ENCODE measurements at regions not wholly inside any gene's neighbourhood (a gene's known extent, or its start where the extent isn't known, plus 50 kb on each side); places are given as distances from the start of the nearest gene placed in this dataset.

GRCh38 chr3:153897025-153897723 lies 224.0 kb upstream of the ARHGEF26 start:
- dilution Hi-C loops (cut with MboI; ENCODE audit: extremely low pct_ligation_motif_present, low sequenced_read_pairs): no loop called here
- no peak for TF ChIP-seq CTCF (optimal IDR thresholded peaks at IDR 0.05 in 1 of 3, IDR thresholded peaks at IDR 0.05 in 1 of 3, conservative IDR thresholded peaks at IDR 0.05 in 1 of 3; ENCODE audit: extremely low read depth in 1 of 3, insufficient read depth in 2 of 3, low read length in 3 of 3)
- TF ChIP-seq EZH2 (IDR thresholded peaks at IDR 0.05; ENCODE audit: low read length): no peak
- Histone ChIP-seq H3K4me2 (ENCODE audit: control insufficient read depth, extremely low read depth, insufficient read depth, low read depth, low read length) (no peak overlapping the region), H3K79me2 (ENCODE audit: control insufficient read depth, insufficient read depth, low read length) (no peaks in the 10 kb centered on the region), H3K9ac (ENCODE audit: control insufficient read depth, extremely low read depth, insufficient read depth, low read length) (no peak overlapping the region), H3K9me1 (ENCODE audit: control insufficient read depth, extremely low read depth, insufficient read depth, low read length) (no peaks in the 10 kb centered on the region), H3K9me3 (ENCODE audit: control insufficient read depth, low read depth, low read length) (no peaks in the 10 kb centered on the region), H3K27ac (ENCODE audit: control insufficient read depth, insufficient read depth, low read length) (no peak overlapping the region), H3K36me3 (ENCODE audit: control insufficient read depth in 2 of 2, extremely low read depth in 1 of 2, insufficient read depth in 2 of 2, low read length in 2 of 2) (no peaks in the 10 kb centered on the region), H3K4me3 (ENCODE audit: control insufficient read depth in 2 of 3, extremely low read depth in 1 of 3, insufficient read depth in 2 of 3, low read depth in 1 of 3, low read length in 3 of 3) (no peak overlapping the region), H4K20me1 (ENCODE audit: control insufficient read depth, extremely low read depth, insufficient read depth, low read length) (no peaks in the 10 kb centered on the region), H2AFZ (ENCODE audit: control insufficient read depth, low read length) (no peak overlapping the region), H3K4me1 (ENCODE audit: control insufficient read depth, extremely low read depth, insufficient read depth, low read length) (no peaks in the 10 kb centered on the region), H3K27me3 (ENCODE audit: control insufficient read depth, extremely low read depth, insufficient read depth, low read length) (no peaks in the 10 kb centered on the region)
- FAIRE-seq (no peak), DNase-seq (ENCODE audit: low read depth, low spot score) (no peak)

- FAIRE-seq: no peak
- DNase-seq (ENCODE audit: low read depth, low spot score): no peak
- no peaks in the 10 kb centered on the region for H3K36me3 ChIP-seq (ENCODE audit: control insufficient read depth in 2 of 2, extremely low read depth in 1 of 2, insufficient read depth in 2 of 2, low read length in 2 of 2)
- H3K27ac ChIP-seq (ENCODE audit: control insufficient read depth, insufficient read depth, low read length): no peak overlapping the region
- H3K9me3 ChIP-seq (ENCODE audit: control insufficient read depth, low read depth, low read length): no peaks in the 10 kb centered on the region
- no peaks in the 10 kb centered on the region for H3K79me2 ChIP-seq (ENCODE audit: control insufficient read depth, insufficient read depth, low read length)
- no peaks in the 10 kb centered on the region for H3K4me1 ChIP-seq (ENCODE audit: control insufficient read depth, extremely low read depth, insufficient read depth, low read length)
- no peak overlapping the region for H3K4me2 ChIP-seq (ENCODE audit: control insufficient read depth, extremely low read depth, insufficient read depth, low read depth, low read length)
- H3K9me1 ChIP-seq (ENCODE audit: control insufficient read depth, extremely low read depth, insufficient read depth, low read length): no peaks in the 10 kb centered on the region
- H3K27me3 ChIP-seq (ENCODE audit: control insufficient read depth, extremely low read depth, insufficient read depth, low read length): no peaks in the 10 kb centered on the region
- H4K20me1 ChIP-seq (ENCODE audit: control insufficient read depth, extremely low read depth, insufficient read depth, low read length): no peaks in the 10 kb centered on the region
- TF ChIP-seq EZH2 (IDR thresholded peaks at IDR 0.05; ENCODE audit: low read length): no peak
- no peak for TF ChIP-seq CTCF (optimal IDR thresholded peaks at IDR 0.05 in 1 of 3, IDR thresholded peaks at IDR 0.05 in 1 of 3, conservative IDR thresholded peaks at IDR 0.05 in 1 of 3; ENCODE audit: extremely low read depth in 1 of 3, insufficient read depth in 2 of 3, low read length in 3 of 3)
- no peak overlapping the region for H3K9ac ChIP-seq (ENCODE audit: control insufficient read depth, extremely low read depth, insufficient read depth, low read length)
- no peak overlapping the region for H2AFZ ChIP-seq (ENCODE audit: control insufficient read depth, low read length)
- H3K4me3 ChIP-seq (ENCODE audit: control insufficient read depth in 2 of 3, extremely low read depth in 1 of 3, insufficient read depth in 2 of 3, low read depth in 1 of 3, low read length in 3 of 3): no peak overlapping the region
- dilution Hi-C loops (cut with MboI; ENCODE audit: extremely low pct_ligation_motif_present, low sequenced_read_pairs): no loop called here
These were observed 223.3 kb upstream of the ARHGEF26 start for GRCh38 chr3:153897842-153898241.
